GM18520 (cell line): ENCODE measurements at regions not wholly inside any gene's neighbourhood (a gene's known extent, or its start where the extent isn't known, plus 50 kb on each side); places are given as distances from the start of the nearest gene placed in this dataset.
"Not testable (repeated sequence)": the region's sequence is repeated elsewhere in the genome, so short reads cannot be mapped to it uniquely, and the experiment has no call there.

Experiments used
- ATAC-seq: cut with Tn5 transposase; IDR thresholded peaks from one replicate; pipeline ENCODE4 v1.9.1; 2021; ENCODE audit not compliant: unreplicated experiment

DNA sequence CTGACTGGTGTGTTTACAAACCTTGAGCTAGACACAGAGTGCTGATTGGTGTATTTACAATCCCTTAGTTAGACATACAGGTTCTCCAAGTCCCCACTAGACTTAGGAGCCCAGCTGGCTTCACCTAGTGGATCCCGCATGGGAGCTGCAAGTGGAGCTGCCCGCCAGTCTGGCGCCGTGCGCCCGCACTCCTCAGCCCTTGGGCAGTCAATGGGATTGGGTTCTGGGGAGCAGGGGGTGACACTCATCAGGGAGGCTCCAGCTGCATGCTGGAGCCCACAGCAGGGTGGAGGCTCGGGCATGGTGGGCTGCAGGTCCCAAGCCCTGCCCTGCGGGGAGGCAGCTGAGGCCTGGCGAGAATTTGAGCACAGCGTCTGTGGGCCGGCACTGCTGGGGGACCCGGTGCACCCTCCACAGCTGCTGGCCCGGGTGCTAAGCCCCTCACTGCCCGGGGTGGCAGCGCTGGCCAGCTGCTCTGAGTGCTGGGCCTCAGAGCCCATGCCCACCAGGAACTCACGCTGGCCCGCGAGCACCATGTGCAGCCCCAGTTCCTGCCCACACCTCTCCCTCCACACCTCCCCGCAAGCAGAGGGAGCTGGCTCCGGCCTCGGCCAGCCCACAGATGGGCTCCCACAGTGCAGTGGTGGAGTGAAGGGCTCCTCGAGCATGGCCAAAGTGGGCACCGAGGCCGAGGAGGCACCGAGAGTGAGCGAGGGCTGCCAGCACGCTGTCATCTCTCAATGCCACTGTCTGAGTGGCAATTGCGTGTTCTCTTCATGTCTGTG, 290.6 kb upstream of the RGPD4 start:
- not testable (repeated sequence) for ATAC-seq

DNA sequence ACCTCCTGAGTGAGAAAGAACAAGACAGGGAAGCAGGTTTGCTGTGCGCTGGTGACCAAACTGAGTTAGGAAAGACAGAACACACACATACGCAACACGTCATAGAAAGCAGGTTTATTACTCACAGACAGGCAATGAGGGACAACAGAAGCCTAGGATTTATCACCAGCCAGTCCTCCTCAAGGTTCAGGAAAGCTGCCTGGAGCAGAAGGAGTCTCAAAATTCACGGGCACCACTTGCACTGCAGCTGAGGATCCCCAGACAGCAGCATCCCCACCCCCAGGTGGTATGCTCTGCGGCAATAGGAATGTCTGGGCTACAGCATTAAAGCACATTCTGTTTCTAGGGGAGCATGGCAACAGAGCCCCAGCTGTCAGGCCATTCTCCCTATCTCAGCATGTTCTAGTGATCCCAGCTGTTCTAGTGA, 284.4 kb upstream of the RGPD4 start:
- ATAC-seq = no peak

DNA sequence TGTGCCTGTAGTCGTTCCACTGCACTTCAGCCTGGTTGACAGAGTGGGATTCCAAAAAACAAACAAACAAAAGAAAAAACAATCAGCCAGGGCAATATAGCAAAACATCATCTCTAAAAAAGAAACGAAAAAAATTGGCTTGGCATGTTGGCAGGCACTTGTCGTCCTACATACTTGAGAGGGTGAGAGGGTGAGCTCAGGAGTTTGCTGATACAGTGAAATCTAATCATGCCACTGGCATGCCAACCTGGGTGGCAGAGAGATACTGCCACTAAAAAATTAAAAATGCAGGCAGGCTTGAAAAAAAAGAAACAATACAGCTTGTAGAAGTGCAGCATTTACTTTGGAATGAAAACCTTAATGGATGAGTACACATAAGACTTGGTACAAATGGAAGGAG, 282.9 kb upstream of the RGPD4 start:
- ATAC-seq = no peak

DNA sequence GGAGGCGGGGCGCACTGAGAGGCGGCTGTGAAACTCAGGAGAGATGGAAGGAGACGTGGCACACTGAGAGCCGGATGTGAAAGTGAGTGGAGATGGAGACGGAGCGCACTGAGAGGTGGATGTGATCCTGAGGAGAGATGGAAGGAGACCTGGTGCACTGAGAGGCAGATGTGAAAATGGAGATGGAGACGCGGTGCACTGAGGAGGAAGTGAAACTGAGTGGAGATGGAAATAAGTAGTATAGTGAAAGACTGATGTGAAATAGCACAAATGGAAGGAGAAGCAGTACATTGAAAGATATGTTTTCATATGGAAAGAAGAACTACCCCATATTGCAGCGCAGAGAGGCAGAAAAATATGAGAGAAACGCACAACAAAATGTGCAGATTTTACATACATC, 281.6 kb upstream of the RGPD4 start:
- ATAC-seq = no peak

DNA sequence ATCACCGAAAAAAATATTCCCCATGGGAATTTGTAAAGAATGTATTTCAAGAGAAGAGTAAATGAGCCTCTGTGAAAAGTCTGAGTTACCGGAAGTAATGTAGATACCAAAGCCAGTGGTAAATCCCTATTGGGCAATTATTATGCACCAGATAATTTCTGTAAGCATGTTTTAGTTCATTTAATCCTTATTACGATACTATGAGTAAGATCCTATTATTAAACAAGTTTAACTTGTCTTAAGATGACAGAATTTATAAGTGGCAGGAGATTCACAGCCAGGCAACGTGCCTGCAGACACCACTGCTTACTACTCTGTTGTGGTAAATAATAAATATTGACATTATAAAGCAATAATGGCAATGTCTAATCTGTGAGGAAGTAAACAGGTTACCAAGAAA, 280.8 kb upstream of the RGPD4 start:
- ATAC-seq = no peak

DNA sequence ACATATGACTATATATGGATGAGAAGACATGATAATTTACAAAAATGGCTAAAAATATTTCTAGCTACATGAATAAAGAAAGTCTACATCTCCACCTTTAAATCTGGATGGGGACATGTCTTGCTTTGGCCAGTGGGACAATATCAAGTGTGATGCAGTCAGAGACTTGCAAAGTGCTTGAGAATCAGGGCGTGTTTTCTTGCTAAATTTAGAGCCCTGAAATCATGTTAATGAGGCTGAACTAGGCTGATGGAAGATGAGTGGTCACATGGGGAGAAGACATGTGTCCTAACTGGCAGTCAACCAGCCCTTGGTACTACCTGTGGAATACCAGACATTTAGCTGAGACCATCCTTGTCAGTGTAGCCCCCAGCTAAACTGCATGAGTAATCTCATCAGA, 278.5 kb upstream of the RGPD4 start:
- ATAC-seq = no peak

DNA sequence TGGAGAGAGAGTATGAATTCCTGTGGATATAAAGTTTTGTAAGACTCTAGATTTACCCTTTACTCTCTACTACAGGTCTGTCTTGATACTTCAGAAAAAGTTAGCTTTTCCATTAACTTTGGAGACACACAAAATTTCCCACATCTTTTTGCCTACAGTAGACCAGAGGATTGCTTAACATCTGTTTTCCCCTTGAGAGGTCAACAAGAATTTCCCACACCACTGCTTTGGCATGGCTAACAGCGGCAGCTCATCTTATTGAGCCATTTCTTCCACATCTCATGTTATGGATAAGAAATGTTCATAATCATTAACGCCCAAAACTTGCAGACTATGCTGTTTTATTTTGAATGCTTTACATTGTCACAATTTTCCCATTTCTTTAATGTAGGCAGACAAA, 273.6 kb upstream of the RGPD4 start:
- ATAC-seq = no peak

DNA sequence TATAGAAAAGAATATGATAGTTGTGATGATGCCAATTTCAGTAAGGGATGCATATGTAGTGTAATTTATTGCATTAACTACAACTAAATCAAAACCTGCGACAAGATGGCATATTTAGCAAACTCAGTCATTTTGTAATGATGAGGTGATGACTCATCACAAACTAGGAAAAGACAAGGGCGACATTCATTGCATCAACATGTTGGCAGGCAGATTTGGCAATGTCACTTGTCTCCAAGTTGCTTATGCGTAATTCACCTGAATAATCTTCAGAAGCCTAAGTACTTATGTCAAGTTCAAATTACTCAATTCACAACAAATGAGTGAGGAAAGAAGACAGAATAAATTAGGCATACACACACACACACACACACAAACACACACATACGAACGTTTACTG, 273.2 kb upstream of the RGPD4 start:
- no peak for ATAC-seq

DNA sequence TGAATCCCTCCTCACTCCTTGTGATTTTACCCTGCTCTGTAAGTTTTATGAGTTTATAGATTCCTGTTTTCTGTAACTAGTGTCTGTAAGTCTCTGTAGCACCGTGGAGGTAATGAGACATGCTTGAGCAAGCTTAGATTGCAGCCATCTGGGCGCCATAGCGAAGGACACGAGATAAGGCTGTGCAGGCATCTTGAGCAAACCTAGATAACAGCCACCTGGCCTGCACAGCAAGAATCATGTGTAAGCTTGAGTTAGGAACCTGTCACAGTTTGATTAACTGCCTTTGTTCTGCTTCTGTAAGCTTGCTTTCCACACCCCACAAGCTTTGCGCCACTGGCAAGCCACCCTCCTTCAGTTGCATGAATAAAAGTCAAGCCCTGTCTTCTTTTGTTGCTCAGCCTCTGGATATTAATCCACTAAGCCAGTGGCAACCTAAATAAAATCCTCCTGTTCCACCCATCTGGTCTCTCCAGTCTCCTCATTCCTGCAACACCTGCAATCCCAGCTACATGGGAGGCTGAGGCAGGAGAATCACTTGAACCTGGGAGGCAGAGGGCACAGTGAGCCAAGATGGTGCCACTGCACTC, 270.6 kb upstream of the RGPD4 start:
- ATAC-seq = no peak

DNA sequence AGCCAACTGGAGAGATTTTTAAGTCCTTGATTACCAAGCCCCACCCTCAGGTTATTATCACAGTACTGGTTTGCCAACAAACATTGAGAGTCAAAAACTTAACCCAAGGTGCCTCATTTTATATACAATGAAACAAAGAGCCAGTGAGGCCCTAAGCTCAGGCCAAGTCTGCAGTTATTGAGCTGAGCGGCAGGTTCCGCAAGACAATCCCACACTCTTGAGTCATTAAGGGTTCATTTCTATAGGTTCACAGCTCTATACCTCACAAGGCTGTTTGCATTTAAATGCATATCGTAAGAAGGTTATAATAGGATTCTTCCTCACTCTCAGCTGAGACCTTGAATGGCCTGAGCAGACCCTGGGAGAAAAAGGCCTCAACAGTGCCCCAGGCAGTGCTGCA, 268.4 kb upstream of the RGPD4 start:
- ATAC-seq = no peak

DNA sequence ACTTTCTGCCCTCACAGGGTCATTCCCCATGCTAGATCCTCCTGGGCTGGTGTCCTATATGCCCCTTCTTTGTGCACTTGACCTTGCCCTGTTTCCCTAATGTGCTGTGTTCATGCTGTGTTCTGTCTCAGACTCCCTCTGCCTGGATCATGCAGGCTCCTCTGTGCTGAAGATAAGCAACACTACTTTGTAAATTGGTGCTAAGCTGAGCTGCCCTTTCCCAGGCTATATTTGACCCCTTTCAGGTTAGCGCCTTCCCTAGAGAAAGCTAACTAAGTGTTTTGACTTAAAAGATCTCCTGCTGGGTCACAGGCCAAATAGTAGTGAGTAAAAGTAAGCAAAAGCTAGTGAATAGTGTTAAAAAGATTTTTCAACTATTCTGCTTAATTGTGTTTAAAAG, 257.2 kb upstream of the RGPD4 start:
- no peak for ATAC-seq

DNA sequence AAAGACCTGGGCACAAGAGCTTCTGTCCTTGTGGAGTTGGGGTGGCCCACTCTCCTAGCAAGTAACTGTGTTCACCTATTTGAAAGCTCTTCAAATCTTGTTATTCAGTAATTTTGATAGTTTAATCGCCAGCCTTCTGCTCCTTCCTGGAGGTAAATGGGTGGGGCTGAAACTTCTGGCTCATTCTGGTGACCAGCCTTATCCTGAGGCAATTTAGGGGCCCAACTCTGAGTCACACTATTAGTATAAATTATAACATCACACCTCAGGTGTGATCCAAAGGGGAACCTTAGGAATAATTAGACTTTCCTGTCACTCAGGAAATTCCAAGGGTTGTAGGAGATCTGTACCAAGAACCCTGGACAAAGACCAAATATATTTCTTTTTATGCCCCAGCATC, 255.8 kb upstream of the RGPD4 start:
- ATAC-seq = no peak

DNA sequence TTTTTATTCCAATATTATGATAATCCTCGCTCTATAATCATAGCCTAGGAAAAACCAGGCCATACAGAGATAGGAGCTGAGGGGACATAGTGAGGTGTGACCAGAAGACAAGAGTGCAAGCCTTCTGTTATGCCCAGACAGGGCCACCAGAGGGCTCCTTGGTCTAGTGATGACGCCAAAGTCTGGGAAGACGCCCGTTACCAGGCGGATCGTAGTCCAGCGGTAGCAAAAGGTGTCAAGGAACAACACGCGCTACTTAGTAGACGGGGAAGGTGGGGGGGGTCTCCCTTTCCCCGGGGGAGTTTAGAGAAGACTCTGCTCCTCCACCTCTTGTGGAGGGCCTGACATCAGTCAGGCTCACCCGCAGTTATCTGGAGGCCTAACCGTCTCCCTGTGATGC, 253.8 kb upstream of the RGPD4 start:
- not testable (repeated sequence) for ATAC-seq

DNA sequence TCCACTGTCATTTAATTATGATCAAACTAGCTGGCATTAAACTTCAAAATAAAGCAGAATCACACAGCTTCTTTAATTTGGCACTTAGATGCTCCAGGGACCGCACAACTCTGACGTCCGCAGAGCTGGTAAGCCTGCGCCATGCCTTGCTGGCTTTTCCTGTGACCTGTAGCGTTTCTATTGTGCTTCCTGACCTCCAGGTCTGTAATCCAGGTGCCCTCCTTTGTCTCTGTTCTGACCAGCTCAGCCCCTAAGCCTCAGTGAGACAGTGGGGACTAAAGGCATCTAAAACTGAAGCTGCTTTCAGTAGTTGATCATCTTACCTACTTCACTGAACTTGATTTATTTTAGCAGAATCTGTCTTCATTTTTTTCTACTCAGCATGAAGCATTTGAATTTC, 249.7 kb upstream of the RGPD4 start:
- ATAC-seq = no peak

DNA sequence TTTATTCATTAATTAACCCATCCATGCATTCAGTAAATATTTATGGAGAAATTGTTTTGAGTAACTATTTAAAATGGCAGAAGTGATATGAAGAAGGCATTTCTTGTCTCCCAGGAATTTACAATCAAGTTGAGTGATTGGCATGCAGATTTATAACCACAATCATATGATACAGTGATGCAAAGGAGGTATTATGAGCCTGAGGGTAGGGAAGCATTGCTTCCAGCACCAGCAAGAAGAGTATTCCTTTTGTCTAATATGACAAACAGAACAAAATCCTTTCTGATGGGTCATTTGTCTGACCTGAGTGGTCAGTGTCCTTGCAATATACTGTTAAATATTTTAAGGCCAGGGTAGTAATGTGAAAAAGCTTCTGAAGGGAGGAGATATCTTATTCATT, 244.2 kb upstream of the RGPD4 start:
- no peak for ATAC-seq

DNA sequence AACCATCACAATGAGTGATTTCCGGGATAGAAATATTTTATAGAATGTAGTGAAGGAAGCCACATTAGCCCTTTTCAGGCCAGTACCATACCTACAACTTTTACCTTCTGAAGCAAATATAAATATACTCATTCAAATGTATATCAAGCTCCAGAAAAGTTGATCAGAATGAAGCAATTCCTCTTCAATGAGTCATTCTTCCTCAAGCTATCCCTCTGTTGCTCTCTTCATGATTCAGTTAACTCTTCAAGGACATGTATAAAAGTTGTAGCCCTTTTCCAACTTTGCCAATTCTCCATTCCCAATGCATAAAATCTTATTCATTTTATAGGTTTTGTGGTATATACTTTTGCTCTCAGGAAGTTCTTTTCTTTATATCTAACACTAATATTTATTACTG, 242.1 kb upstream of the RGPD4 start:
- no peak for ATAC-seq

DNA sequence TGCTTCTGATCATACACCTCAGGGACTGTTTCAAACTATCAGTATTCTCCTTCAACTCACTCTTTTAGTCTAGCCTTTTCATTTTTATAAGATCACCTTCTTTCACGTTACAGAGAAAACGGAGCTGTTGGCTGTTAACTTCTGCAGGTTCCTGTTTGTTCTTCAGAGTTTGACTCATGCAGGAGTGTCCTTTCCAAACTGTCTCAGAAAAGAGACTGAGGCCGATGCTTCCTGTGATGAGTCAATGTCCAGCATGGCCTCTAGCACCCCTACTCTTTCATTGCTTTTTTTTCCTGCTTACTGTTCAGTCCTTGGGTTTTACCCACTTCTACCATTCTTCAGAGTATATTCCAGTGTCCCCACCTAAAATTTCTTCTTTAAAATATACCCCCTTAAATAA, 240.8 kb upstream of the RGPD4 start:
- no peak for ATAC-seq

DNA sequence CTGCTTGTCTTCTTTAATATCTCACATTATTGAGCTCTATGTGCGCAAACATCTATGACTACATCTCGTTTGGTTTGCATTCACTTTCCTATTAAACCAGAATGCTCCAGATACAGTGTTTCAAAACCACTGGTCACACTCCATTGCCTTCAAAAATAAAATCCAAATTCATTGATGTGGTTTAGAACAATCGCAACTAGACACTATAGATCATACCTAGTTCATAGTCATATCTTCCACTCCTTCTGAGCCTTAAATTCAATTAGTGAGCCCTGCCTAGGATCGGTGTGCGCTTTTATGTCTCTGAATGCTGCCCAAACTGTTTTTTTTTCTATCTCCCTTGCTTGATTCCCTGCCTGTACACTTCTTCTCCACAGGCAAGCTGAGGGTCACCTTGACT, 238.5 kb upstream of the RGPD4 start:
- ATAC-seq = no peak

DNA sequence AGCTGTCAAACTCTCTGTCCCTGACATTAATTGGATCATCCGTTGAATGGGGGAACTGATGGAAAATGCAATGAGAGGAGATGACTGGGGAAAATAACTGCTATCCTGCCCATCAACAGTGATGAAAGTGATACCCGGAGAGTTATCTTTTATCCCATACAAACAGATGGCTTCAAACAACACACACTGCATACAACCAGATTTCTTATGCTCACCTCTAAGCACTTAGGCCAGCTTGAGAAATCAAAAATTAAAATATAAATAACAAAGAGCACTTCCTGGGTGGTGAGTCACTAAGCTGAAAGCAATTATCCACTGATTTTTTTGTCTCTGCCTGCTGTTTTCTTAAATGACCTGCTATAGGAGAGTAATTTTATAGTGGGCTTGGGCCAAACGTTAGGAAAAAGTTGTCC, 237.6 kb upstream of the RGPD4 start:
- no peak for ATAC-seq

DNA sequence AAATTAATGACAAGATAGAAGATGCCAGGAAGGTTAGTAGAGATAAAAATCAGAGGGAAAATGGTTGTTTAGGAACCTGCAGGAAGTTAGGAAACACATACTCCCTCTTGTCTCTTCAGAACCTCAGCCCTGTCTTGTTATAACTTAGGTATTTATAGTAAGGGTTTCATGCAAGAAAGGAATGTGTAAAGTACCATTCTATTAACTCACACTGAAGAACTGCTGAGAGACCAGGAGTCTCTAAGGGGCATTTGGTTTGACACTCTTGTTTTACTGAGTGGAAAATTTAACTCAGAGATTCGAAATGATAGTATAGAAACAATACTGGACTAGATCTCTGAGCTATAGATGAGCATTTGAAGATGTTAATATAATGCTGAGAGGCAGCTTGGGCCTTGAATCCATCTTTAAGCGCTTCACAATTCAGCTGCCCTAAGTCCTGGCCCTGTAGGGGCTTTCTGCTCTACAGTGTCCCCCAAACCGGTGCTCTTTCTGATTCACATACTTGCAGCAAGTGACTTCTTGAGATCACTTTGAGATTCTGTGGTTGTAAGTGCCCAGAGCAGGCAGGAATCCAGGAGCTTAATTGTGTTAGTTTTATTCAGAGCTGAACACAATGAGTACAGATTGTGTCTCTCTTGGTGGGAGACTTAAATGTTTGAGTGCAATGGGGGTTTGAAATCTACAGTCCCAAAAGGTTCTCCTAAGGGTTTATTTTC, 235.0 kb upstream of the RGPD4 start:
- ATAC-seq = no peak

DNA sequence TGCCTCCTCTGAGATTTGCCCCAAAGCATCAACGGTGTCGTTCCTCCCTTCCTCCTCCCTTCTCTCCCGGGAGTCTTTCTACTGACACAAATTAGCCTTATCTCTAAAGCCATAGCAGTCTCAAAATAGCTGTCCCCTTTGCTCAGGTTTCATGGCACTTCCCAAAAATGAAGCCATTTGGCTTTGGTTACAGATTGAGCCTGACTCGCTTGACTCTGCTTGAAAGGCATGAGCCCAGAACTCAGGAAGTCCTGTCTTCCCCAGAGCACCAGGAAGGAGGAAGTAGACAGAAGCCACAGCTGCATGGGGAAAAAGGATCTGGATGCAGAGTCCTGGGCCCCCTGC, 234.4 kb upstream of the RGPD4 start:
- no peak for ATAC-seq

DNA sequence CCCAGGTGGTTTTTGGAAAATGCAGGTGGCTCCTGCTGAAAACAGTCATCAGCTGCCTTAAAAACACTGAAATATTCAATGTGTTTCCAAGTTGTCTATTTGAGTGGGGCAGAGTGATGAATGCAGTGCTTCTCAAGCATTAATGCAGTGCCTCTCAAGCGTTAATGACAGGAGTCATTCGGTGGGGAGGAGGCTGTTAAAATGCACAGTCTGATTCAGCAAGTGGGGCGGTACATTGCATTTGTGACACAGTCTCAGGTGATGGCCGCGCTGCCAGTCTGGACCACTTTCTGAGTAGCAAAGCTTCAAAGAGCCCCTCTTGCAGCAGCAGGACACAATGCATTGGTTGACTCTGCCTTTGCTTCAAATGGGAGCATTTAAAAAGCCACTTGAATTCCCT, 231.4 kb upstream of the RGPD4 start:
- ATAC-seq = no peak
